HG03342 (cell line): ENCODE measurements at regions not wholly inside any gene's neighbourhood (a gene's known extent, or its start where the extent isn't known, plus 50 kb on each side); places are given as distances from the start of the nearest gene placed in this dataset.

ENCODE experiments used
- ATAC-seq: cut with Tn5 transposase; IDR thresholded peaks from one replicate; pipeline ENCODE4 v1.9.1; 2021; ENCODE audit warnings: mild to moderate bottlenecking, moderate library complexity; ENCODE audit not compliant: unreplicated experiment

- ATAC-seq, result no peak
These were observed 57.5 kb upstream of the FREM1 start for GRCh38 chr9:14967450-14968321.

GRCh38 chr9:14962193-14962882 is 52.1 kb upstream of the FREM1 start:
- ATAC-seq, result no peak

- ATAC-seq, result no peak
These were observed 51.3 kb upstream of the FREM1 start for GRCh38 chr9:14961372-14962068.

GRCh38 chr9:14960881-14961280 is 50.7 kb upstream of the FREM1 start:
- no peak for ATAC-seq
